ENCODE measurements at regions not wholly inside any gene's neighbourhood (a gene's known extent, or its start where the extent isn't known, plus 50 kb on each side); places are given as distances from the start of the nearest gene placed in this dataset.

DNA sequence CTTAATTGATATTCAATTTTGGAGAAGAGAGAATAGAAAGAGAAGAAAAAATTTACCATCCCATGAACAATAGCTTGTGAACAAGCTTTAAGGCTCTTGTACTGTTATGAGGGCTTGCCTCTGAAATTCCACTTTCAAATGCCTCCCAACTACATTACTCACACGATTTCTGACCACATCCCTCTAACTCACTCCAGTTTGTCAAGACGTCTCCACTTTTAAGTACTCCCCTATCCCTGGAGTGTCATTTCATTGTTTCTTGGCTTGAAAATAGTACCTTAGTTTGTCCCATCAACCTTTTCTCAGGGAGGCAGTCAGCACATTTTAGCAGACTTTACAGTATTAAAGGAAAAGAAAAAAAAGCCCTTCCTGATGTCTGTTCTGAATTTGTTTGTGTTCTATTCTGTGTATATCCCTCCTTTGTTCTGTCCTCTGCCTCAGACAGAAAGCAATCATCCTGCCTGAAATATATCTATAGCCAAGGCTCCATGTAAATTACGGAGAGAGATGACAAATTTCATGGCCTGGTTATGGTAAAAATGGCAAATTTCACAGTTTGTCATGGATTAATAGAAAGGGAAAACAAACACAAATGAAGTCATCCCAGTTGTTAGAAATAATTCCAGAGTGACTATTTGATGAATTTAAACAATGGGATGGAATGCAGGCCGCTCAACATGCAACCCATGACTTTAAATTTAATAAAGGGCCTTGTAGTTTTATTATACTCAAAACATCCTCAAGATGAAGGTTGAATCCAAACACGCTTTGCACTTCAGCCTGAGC is 228.8 kb downstream of the ETAA1 start:
- no peak for DNase-seq

DNA sequence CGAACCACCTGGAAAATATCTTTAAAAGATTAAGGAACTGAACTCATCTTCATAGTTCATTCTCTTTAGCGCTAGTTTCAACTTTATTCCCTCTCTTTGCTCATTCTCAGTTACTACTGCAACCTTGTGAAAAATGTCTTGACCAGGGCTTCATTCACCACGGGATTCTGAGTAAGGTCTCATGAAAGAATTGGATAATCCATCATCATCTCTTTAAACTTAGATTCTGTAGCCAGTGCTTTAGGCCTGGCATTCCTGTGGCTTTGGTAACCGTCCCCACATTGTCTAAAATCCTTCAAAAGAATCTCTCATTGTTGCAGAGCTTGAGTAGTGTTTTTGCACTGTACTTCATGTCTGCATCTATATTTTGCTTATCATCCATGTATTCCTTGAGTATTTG is 229.5 kb downstream of the ETAA1 start:
- DNase-seq = no peak

DNA sequence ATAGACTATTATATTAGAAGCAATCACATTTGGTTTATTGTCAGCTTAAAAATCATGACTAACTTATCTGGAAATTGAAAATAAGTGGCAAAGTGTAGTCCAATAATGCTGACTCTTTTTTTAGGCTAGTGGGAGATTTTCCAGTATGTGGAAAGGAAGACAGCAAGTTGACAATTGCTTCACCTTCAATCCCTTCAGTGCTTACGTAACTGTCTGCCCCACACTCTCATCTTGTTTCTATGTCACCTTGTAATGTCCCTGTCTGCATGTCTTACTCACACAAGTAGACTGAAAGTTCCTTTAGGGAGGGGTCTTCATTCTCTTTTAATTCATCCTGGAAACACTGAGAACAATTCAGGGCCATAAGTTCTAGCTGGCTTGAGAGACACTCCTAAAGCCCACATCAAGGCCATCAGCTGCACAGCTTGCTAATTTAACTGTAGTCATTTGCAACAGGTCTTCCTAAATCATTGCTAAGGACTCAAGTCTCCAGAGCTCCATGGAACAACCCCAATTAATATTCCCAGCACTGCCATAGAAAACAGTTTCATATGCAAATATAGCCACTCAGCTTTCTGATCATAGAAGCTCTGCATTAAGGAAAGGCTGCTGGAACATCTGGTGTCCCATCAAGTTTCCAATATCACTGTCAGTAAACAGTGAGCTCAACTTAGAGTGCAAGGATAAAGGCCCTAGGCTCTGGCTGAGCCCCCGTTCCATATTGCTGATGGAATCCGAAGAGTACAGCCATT is 230.5 kb downstream of the ETAA1 start:
- DNase-seq = no peak

DNA sequence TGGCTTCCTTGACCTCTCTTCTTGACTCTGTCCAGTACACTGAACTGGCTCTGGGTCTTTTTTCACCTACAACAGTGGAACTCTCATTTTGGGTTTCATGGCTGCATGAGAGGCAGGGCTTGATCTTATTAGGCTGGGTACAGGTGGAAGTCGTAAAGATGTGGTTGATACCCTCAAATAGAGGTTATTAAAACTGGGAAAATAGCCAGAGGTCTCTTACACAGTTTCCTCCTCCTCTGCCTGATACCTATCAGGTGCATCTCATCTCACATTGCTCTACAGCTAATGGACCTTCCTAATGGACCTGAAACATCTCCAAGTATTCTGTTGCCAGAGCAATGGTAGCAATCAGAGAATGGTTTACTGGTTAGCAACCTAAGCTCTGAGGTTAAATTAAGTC is 231.8 kb downstream of the ETAA1 start:
- no peak for DNase-seq

DNA sequence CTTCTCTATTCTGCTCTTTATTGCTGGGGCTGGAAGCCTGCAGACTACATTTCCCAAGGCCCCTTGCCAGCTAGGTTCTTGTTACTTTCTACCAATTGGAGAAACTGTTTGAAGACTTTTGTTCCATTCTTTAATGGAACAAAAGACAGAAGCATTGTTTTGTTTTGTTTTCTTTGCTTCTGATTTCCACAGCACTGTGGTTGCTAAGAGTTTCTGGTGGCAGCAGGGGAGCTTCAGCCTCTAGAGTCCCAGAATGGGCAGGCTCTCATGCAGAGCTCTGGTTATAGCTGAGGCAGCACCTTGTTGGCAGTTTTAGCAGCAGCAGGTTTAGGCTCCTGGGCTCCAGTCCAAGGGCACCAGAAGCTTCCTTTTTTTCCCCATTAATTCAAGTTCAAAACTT is 234.3 kb downstream of the ETAA1 start:
- no peak for DNase-seq

DNA sequence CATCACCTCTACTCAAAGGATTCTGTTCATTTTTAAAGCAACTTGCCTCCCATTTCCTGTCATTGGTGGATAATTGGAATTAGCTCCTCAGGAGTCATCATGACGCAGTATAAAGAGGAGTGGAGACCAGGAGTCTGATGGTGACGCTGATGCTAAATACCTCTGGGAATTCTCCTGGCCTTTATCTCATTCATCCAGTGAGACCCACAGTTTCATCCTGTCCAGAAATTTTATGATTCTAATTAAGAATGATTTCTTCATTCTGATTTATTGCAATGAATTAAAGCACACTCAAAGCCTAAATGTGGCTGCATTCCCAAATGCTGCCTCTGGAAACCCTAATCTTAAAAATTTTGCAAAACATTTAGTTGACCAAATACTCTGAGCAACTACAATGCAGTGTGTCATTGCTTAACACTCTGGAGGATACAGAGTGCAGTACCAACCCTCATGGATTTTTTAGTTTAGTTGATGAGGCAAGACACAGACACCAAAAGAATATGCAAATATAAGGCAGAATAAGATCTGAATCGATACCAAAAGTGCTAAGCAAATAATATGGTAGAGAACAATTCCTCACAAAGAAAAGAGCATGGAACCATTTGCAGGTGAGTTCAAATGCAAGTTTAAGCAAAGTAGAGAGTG is 236.2 kb downstream of the ETAA1 start:
- DNase-seq = no peak

DNA sequence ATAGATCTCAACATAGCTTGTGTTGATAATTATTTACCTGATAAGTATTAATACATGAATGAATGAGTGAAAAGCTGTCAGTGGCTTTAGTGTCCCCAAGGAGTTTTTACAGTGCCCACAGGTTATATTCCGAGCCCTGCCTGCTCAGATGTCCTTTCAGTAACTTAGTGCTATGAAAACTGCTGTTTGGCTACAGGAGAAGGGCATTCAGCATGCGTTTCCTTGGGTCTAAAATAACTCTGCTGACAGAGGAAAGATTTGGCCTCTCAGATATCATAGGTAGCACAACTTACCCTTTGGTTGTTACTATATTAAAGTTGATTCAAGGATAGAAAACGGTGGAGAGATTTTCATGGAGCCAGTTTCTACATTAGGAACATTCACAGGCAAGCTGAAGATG is 241.0 kb downstream of the ETAA1 start:
- DNase-seq = no peak

DNA sequence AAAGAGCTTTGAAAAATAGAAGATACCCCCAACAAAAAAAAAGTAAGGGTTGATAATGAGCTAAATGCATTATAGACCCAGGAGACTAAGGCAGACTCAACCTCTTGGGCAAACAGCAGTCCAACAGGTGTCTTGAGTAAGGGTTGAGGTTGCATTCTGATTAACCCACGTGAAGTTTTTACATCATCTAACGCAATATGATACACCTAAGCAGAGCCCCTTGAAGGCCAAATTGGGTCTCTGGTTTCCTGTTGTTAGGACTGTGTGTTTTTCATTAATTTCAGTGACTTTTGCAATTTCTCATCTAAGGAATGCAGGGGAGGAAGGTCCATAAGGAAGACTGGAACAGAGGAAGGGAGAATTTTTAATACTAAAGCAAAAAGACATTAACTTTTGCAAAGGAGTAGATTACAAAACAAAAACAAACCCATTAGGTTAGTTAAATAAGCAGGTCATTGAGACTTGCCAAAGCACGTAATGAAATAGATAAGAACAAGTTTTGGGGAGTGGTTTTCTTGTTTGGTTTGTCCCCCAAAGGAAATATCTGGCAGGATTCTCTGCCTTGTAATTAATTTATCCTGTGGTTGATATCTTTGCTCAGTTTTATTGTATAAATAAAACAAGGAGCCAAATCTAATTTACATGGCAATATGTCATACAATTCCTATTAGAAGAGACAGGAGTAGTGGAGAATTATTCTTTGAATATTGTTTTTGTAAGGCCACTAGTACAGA is 244.3 kb downstream of the ETAA1 start:
- DNase-seq = no peak

DNA sequence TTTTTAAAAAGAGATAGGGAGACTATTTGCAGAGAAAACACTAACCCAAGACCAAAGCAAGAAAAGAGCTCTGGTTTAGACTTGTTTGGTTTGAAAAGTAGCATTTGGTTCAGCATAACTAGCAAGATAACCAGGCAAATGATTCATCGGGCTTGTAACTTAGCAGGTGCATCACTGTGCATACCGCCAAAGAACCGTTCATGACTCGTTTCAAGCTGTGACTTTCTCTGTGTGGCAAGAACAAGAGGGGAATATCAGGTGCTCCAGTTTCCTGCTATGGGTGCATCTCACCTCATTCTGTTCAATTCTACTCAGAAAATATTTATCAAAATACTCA is 244.9 kb downstream of the ETAA1 start:
- no peak for DNase-seq

DNA sequence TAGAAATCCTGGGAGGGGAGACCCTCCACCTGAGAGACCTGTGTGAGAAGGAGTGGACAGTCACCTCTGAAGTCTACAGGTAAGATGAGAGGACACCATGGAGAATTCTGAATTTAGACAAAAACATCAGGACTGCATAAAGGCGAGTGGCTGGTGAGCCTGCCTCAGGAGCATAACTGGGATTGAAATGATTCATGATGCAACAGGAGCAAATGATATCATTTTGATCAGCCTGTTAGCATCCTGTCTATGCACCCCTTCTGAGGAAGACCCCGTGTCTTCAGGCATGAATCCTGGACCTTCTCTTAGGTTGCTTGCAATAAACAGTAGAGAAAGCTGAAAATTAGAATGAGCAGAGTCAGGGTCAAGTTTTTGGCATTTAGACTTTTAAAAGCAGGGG is 245.8 kb downstream of the ETAA1 start:
- no peak for DNase-seq

DNA sequence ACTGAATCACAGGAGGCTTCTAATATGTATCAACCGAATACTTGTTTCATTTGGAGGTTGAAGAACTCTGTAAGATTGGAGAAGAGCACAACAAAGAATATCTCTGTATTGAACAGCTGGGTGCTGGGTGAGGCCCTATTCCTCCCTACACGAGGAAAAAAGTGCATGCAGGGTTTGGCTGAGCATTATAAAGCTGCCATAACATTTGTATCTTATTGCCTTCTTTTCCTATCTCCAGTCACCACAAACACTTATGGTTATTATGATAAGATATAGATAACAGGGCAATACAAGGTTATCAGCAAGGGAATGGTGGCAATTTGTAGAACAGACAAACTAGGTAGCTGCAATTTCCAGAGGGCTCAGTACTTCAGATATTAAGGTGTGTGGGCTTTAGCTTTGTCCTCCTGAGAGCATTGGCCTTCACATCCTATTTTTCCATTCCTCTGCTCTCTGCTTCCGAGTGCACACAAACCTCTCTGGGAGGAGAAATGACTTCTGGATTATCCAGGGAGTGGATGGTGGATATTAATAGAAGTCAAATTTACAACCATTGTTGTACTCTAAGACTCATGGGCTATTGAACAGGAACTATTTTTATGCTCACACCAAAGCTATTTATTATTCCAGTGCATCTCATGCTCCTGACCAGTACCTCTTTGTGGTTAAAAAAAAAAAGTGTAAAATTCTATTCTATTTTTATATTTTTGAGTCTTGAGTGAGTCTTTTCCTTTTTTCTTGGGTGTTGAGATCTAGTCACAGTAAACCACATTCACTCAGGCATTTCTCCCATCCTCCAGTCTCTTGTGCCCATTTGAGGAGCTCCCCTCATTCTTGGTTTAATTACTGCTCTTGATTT is 248.4 kb downstream of the ETAA1 start:
- DNase-seq = no peak

DNA sequence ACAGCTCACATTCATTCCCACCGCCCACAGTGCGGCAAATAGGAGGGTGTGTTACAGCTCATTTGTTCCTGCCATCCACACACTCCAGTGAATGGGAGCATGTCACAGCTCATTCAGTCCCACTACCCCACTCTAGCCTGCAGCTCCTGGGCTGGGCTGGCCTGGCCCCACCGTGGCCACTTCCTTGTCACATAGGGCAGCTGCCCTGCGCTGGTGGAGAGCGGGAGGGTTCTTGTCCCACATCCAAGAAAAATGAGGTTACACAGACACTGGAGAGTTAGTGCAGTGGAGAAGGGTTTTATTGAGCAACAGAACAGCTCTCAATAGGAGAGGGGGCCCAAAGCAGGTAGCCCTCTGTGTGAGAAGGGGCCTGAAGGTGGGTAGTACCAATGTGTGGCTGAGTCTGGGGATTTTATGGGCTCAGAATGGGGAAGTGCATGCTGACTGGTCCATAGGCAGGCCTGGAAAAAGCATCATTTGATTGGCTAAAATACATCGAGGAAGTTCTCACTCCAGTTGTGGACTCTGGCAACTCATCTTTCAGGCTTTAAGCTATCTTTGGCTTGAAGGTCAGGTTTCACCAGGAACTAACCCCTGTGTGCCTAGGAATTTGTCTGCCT is 249.7 kb downstream of the ETAA1 start:
- no peak for DNase-seq

DNA sequence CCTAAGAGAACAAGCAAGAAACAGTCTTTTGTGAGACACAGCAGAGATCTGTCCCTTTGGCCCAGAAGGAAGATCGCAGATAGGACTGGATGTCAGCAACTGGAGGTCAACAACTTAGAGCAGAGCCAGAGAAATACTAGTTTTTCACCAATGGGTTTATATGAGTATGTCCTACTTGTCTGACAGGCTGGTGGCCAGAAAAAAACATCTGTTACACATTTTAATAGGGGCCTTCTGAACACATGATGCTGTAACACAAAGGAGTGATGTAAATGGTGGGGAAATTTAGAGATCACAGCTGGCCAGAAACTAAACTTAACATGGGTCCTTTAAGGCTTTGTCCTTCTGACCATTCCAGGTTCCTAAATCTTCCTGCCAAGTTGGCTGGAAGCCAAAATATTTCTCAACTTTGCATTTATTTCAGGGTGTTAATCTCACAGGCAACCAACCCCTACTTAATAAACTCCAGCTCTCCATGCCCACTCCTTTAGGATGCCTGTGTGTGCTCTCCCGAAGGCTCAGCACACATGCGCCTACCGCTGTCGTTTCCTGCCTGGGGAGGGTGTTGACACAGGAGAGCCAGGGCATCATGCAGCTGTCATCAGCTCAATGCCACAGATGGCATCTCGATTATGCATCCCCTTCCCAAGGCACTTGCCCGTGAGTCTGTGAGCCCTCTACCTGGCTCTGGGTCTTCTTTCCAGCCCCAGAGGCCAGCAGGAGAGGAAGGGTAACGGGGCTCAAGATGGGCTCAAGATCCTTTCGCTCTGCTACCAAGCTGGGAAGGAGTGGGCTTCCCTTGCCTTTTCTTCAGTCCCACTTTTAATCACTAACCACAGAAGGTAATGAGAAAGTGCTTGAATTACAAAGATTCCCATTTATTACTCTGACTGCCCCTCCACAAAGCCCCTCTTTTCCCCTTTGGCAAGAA is 252.5 kb downstream of the ETAA1 start:
- no peak for DNase-seq

DNA sequence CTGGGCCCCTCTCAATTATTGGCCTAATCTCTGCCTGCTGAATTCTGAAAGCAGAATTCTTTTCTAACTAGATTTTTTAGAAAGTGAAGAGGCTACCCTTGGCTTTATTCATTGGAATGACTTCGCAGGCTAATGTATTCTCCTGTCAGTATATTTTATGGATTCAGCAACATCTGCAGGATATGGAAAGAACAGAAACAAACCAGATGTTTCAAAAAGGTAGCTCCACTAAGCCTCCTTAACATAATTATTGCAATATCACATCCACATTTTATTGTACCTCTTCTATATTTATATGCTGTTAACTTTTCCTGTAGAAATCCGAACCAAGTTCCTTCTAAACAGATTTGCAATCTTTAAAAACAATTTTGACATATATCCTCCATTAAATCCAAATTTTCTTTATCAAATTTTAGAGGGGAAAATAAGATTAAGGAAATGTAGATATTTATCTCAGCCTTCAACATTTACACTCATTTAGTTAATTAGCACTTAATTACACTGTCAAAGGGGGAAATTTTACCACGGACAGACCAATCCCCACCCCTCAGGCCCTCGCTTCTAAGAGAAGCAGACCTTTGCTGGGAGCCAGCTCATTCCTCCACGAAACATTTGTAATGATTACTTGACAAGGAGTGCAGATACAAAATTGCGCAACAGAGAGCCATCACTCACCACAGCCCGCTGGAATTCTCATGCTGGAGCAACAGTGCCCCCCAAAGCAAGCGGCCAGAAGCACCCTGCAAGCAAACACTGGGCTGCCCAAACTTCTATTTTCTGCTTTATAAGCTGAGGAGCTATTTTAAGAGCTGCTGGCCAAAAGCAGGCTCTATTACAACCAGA is 253.4 kb downstream of the ETAA1 start:
- peak; percentile 75 for DNase-seq

DNA sequence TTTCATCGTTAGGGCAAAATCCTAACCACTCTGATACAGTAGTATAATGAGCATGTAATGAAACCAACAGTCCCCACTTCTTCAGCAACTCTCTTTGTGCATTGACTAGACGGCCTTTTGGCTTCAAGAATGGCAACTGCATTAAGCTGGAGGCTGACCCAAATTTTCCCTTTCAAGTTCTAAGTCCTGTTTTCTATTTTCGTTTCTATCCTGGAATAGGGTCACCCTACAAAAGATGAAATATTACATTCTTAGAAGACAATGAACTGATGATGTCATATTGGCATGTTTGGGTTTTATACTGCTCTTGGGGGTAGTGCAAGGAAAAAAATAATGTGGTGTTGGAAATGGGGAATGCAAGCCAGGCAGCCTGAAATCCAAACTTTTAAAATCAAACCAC is 254.4 kb downstream of the ETAA1 start:
- DNase-seq = no peak

DNA sequence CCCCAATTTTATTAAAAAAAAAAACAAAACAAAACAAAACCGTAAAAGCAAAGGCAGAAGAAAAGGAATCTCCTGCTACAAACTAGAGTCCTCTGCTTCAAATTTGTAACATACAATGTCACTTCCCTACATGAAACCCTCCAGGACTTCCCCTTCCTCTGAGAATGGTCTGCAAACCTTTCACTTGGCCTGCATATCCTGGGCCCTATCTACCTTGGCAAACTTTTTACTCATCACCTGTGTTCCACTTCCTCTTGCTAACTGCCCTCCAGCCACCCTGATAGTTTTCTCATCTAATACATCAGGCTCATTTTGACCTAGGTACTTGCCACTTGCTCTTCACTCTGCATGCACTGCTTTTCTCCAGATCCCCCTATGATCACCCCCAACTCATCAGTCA is 255.5 kb downstream of the ETAA1 start:
- DNase-seq = no peak

DNA sequence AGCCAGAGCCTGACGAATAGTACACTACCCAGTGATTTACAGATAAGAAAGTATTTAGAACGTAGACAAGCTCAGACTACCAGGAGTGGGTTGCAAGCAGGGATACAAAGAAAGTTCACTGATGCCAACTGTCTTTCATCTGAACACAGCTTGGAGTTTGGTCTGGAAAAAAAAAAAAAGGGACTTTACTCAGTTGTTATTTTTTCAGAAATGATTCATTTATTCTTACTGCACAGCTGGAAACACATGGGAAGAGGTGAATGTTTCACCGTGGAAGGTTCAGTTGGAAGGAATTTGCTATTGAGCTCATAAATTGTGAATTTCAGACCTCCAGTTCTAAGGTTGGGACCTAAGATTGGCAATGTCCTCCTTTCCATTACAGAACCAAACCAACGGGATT is 259.7 kb downstream of the ETAA1 start:
- DNase-seq = no peak

DNA sequence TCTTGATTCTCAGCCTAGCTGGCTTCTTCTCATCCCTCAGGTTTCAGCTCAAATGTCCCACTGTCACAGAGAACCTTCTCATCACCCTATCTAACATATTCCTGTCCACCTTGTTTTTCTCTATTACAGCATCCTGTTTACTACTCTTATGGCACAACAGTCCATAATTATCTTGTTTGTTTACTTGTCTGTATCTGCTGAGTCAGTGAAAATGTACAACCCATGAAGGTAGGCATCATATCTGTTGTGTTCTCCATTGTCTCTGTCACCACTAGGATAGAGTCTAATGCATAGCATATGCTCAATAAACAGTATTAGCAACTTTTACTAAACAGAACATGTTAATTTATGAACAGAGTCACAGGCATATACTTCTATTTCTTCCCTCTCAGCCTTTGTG is 261.7 kb downstream of the ETAA1 start:
- DNase-seq = no peak

DNA sequence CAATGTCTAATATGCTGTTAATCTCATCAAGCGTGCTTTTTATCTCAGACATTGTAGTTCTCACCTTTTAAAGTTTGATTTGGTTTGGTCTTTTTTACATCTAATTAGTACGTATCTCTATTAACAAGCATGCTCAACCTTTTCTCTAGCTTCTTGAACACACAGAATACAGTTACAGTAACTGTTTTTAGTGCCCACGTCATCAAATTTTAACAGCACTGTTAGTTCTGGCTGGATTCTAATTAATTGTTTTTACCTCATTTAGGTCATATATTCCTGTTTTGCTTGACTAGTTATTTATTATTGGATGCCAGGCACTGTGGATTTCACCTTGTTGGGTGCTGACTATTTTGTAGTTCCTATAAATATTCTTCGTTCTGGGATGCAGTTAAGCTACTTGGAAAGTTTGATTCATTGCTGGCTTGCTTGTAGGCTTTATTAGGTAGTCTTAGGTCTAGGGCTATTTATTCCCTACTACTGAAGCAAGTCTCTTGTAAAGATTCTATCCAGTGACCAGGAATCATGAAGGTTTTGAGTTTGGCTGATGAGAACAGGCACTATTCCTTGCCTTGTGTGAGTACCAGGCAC is 263.0 kb downstream of the ETAA1 start:
- DNase-seq = no peak

DNA sequence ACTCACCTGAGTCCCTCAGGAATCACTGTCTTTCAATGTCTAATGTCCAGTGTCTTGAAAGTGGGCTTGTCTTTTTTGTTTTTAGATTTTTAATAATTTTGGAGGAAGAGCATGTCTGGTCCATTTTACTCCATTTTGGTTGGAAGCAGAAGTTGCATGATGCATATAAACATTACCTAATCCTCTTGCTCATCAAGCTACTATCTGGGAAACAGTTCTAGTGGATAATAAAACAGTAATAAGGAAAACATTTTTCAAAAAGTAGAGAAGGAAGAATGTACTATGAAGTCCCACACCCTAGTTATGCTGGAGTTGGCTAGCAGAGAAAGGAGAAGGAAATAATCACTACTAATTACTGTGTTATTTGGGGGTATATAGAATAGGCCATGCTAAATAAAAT is 263.7 kb downstream of the ETAA1 start:
- DNase-seq = no peak

All from T1000 (cell line).